Peyer's patch (tissue), 4 donors: ENCODE measurements at regions not wholly inside any gene's neighbourhood (a gene's known extent, or its start where the extent isn't known, plus 50 kb on each side); places are given as distances from the start of the nearest gene placed in this dataset.

Source experiments
- POLR2A ChIP-seq, 2 donors: fragments of 450-650 bp; IDR thresholded peaks; one replicate each; pipeline ENCODE4 v1.5.1; 2017; ENCODE audit warnings: antibody characterized with exemption in 2 of 2, mild to moderate bottlenecking in 2 of 2, moderate library complexity in 2 of 2
- TF ChIP-seq, protein P1 (sequence below), 6 experiments: fragments of 450-650 bp in 4 of 6; fragments of 200-600 bp in 2 of 6; sonication (generic) in 1 of 6; IDR thresholded peaks; one replicate each; pipeline ENCODE4 v1.5.1; 2017 to 2019; ENCODE audit warnings: antibody characterized with exemption in 6 of 6, mild to moderate bottlenecking in 3 of 6, moderate library complexity in 1 of 6

DNA sequence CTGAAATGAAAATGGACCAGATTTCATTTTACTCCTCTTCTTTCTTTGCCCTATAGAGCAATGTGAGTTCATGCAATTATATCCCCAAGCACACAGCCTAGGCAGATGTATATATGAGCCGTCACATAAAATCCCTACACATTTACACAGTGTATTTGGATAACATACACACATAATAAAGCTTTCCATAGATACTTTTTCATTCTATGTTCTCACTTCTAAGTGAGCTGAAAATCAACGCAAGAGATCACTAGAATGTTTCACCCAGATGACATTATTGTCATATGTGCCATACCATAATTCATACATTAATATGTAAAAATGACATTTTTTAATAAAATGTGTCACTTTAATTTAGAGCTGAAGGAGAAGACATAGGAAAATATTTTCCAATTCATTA, 129.4 kb downstream of the INHBA start:
- TF ChIP-seq POLR2A (IDR thresholded peaks at IDR 0.05) = no peak
- TF ChIP-seq, protein P1, sequence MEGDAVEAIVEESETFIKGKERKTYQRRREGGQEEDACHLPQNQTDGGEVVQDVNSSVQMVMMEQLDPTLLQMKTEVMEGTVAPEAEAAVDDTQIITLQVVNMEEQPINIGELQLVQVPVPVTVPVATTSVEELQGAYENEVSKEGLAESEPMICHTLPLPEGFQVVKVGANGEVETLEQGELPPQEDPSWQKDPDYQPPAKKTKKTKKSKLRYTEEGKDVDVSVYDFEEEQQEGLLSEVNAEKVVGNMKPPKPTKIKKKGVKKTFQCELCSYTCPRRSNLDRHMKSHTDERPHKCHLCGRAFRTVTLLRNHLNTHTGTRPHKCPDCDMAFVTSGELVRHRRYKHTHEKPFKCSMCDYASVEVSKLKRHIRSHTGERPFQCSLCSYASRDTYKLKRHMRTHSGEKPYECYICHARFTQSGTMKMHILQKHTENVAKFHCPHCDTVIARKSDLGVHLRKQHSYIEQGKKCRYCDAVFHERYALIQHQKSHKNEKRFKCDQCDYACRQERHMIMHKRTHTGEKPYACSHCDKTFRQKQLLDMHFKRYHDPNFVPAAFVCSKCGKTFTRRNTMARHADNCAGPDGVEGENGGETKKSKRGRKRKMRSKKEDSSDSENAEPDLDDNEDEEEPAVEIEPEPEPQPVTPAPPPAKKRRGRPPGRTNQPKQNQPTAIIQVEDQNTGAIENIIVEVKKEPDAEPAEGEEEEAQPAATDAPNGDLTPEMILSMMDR (IDR thresholded peaks at IDR 0.05) = no peak
